ENCODE measurements at regions not wholly inside any gene's neighbourhood (a gene's known extent, or its start where the extent isn't known, plus 50 kb on each side); places are given as distances from the start of the nearest gene placed in this dataset.
"Not testable (repeated sequence)": the region's sequence is repeated elsewhere in the genome, so short reads cannot be mapped to it uniquely, and the experiment has no call there.

GRCh38 chr22:22166941-22167713 is 77.5 kb upstream of the VPREB1 start:
- ATAC-seq, result no peak
- 60 to 65% methylated on average over 3 of the region's 5 CpGs for WGBS, 2 donors (ENCODE audit: low coverage in 1 of 2)

DNA sequence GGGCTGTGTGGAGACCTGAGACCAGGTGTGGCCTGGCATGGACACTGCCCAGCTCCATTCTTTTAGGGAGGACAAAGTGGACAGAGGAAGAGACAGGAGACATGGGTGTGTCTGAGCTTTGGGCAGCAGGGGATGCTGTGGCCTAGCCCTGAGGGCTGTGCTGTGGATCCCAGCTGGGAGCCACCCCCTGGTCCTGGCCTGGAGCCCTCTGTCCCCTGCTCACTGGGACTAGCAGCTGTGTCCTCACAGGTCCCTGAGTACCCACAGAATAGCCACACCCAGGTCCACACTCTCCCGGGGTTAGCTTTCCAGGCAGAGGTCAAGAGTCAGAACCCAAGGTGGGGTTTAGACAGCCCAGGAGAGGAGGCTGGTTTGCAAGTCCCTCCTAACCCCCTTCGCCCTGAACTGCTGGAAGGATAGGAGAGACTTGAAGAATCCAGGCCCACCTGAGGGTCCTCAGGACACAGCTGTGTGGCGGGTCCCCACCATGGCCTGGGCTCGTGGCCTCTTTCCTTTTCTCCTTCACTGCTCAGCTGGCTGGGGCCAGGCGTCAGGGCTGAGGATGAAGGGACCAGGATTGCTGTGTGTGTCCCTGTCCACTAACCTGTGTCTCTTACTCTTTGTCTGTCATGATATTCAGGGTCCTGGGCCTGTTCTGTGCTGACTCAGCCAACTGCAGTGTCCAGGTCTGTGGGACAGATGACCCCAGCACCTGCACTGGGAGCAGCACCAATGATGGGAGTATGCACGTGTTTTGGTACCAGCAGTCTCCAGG is 78.5 kb upstream of the VPREB1 start:
- Histone ChIP-seq H3K4me3 (no peak overlapping the region), H3K27ac (no peak overlapping the region), H3K36me3 (no peaks in the 10 kb centered on the region), H3K4me1 (no peaks in the 10 kb centered on the region), H3K9me3 (no peaks in the 10 kb centered on the region), H3K27me3 (peaks cover 65% of the 10 kb centered on the region)
- WGBS, 2 donors (ENCODE audit: low coverage in 1 of 2), result no CpG with 5 or more reads among the region's 6 CpGs
- TF ChIP-seq POLR2A (IDR thresholded peaks at IDR 0.05) (no peak), EP300 (IDR thresholded peaks at IDR 0.05) (no peak), POLR2AphosphoS5 (IDR thresholded peaks at IDR 0.05) (no peak)
- TF ChIP-seq, protein P1, sequence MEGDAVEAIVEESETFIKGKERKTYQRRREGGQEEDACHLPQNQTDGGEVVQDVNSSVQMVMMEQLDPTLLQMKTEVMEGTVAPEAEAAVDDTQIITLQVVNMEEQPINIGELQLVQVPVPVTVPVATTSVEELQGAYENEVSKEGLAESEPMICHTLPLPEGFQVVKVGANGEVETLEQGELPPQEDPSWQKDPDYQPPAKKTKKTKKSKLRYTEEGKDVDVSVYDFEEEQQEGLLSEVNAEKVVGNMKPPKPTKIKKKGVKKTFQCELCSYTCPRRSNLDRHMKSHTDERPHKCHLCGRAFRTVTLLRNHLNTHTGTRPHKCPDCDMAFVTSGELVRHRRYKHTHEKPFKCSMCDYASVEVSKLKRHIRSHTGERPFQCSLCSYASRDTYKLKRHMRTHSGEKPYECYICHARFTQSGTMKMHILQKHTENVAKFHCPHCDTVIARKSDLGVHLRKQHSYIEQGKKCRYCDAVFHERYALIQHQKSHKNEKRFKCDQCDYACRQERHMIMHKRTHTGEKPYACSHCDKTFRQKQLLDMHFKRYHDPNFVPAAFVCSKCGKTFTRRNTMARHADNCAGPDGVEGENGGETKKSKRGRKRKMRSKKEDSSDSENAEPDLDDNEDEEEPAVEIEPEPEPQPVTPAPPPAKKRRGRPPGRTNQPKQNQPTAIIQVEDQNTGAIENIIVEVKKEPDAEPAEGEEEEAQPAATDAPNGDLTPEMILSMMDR (IDR thresholded peaks at IDR 0.05), result no peak
- ATAC-seq, result no peak

More at GRCh38 chr22:22166941-22167713, 77.5 kb upstream of the VPREB1 start:
- no peak overlapping the region for H3K27ac ChIP-seq
- no peak for TF ChIP-seq POLR2AphosphoS5 (IDR thresholded peaks at IDR 0.05)
- TF ChIP-seq, protein P1 (IDR thresholded peaks at IDR 0.05), result no peak
- H3K4me1 ChIP-seq, result no peaks in the 10 kb centered on the region
- no peaks in the 10 kb centered on the region for H3K9me3 ChIP-seq
- H3K36me3 ChIP-seq, result no peaks in the 10 kb centered on the region
- peaks cover 69% of the 10 kb centered on the region for H3K27me3 ChIP-seq
- no peak overlapping the region for H3K4me3 ChIP-seq

DNA sequence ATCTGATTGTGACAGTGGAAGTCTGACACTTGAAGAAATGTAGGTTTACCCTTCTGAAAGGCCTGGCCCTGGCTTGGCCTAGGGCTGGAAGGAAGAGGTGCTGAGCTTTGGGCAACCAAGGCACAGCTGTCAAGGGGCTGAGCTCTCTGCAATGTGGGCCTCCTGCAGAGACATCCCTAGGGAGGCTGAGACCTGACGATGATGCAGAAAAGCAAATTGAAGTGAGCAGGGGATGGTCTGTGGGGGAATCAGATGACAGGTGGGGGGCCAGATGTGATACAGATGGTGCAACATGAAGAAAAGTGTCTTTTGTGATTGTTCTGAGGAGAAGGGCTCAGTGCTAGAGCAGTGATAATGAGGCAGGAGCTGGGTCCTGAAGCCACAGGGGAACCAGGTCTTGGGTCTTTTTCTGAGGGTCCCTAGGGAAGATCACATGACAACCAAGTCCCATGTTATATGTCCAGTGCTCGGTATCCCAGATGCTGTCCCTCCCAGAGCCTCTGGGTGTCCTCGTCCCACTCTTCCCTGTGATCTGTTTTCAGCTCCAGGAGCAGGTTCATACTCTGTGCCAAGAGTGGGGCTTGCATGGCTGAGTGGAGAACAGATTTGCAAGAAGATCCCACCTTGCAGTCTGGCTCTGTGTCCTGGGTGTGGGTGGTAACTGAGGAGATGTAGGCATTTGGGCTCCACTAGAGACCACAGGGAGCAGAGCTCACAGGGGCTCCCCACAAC is 79.9 kb upstream of the VPREB1 start:
- Histone ChIP-seq H3K4me3 (no peak overlapping the region), H3K27ac (no peak overlapping the region), H3K4me1 (no peaks in the 10 kb centered on the region), H3K9me3 (no peaks in the 10 kb centered on the region), H3K36me3 (no peaks in the 10 kb centered on the region), H3K27me3 (peaks cover 61% of the 10 kb centered on the region)
- TF ChIP-seq, protein P1 (IDR thresholded peaks at IDR 0.05), result no peak
- TF ChIP-seq EP300 (IDR thresholded peaks at IDR 0.05), result no peak
- no peak for TF ChIP-seq POLR2AphosphoS5 (IDR thresholded peaks at IDR 0.05)
- no peak for TF ChIP-seq POLR2A (IDR thresholded peaks at IDR 0.05)
- ATAC-seq, result no peak
- 20% methylated on average over 3 of the region's 3 CpGs; no CpG with 5 or more reads in 1 of the 2 donors for WGBS, 2 donors (ENCODE audit: low coverage in 1 of 2)

DNA sequence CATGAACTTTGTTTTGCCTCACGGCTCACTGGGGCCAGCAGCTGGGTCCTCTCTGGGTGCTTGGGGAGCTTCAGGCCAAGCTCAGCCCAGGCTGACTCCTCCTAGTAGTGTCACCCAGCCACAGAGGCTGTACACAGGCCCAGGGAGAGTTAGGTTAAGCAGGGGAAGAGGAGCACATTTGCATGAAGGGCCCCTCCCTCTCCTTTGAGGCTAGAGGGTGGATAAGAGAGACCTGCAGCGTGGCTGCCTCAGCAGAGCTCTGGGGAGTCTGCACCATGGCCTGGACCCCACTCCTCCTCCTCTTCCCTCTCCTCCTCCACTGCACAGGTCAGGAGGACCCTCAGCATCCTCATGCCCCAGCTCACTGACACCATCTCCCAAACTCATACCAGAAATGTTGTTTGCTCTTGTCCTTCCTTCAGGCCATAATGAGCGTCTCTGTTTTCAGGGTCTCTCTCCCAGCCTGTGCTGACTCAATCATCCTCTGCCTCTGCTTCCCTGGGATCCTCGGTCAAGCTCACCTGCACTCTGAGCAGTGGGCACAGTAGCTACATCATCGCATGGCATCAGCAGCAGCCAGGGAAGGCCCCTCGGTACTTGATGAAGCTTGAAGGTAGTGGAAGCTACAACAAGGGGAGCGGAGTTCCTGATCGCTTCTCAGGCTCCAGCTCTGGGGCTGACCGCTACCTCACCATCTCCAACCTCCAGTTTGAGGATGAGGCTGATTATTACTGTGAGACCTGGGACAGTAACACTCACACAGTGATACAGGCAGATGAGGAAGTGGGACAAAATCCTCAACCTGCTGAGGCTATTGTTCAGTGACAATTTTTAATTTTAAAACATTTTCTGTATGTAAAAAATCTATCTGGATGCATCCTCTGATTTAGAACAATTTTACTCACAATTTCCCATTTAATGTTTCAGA is 82.4 kb upstream of the VPREB1 start:
- Histone ChIP-seq H3K4me3 (no peak overlapping the region), H3K27me3 (peaks cover 46% of the 10 kb centered on the region), H3K36me3 (no peaks in the 10 kb centered on the region), H3K27ac (no peak overlapping the region), H3K4me1 (no peaks in the 10 kb centered on the region), H3K9me3 (no peaks in the 10 kb centered on the region)
- ATAC-seq, result no peak
- 30 to 85% methylated on average over 4 of the region's 9 CpGs for WGBS, 2 donors (ENCODE audit: low coverage in 1 of 2)
- TF ChIP-seq POLR2AphosphoS5 (IDR thresholded peaks at IDR 0.05) (no peak), EP300 (IDR thresholded peaks at IDR 0.05) (no peak), POLR2A (IDR thresholded peaks at IDR 0.05) (no peak)
- TF ChIP-seq, protein P1 (IDR thresholded peaks at IDR 0.05), result no peak

GRCh38 chr22:22160768-22161167 is 83.8 kb upstream of the VPREB1 start:
- not testable (repeated sequence) for ATAC-seq, H3K36me3 ChIP-seq, H3K4me1 ChIP-seq, H3K4me3 ChIP-seq, H3K27ac ChIP-seq, H3K9me3 ChIP-seq
- 33% methylated on average over 1 of the region's 2 CpGs; no CpG with 5 or more reads in 1 of the 2 donors for WGBS, 2 donors (ENCODE audit: low coverage in 1 of 2)
- peaks cover 34% of the 10 kb centered on the region for H3K27me3 ChIP-seq
